IPS-18c (cell line): ENCODE measurements at regions not wholly inside any gene's neighbourhood (a gene's known extent, or its start where the extent isn't known, plus 50 kb on each side); places are given as distances from the start of the nearest gene placed in this dataset.

Experiments used
- H3K4me3 ChIP-seq: 2 replicates; pipeline ENCODE4 v1.7.0; 2013; ENCODE audit warnings: low read depth, mild to moderate bottlenecking, low read length, moderate library complexity; ENCODE audit not compliant: insufficient read depth
- H3K9me3 ChIP-seq: one replicate; pipeline ENCODE4 v1.6.1; 2013; ENCODE audit warnings: mild to moderate bottlenecking, low read length, moderate library complexity; ENCODE audit not compliant: control insufficient read depth, insufficient read depth

DNA sequence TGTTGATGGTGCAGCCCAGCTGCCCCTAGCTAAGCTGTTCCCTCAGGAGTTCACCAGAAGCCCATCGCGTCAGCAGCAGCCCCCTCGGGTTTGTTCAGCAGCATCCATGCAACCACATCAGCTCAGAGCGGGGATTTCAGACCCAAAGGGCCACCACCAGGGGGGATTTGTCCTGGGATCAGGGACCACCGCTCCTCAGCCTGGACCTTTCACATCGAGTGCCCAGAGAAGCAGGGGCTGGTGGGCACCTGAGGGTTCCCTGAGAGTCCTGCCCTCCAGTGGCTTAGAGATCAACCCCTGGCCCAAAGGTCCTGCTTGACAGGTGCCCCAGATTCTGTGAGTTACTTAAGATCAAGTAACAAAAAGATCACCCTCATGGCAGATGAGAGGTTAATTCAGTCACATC is 65.9 kb upstream of the C14orf180 start:
- no peaks in the 10 kb centered on the region for H3K9me3 ChIP-seq
- no peak overlapping the region for H3K4me3 ChIP-seq

DNA sequence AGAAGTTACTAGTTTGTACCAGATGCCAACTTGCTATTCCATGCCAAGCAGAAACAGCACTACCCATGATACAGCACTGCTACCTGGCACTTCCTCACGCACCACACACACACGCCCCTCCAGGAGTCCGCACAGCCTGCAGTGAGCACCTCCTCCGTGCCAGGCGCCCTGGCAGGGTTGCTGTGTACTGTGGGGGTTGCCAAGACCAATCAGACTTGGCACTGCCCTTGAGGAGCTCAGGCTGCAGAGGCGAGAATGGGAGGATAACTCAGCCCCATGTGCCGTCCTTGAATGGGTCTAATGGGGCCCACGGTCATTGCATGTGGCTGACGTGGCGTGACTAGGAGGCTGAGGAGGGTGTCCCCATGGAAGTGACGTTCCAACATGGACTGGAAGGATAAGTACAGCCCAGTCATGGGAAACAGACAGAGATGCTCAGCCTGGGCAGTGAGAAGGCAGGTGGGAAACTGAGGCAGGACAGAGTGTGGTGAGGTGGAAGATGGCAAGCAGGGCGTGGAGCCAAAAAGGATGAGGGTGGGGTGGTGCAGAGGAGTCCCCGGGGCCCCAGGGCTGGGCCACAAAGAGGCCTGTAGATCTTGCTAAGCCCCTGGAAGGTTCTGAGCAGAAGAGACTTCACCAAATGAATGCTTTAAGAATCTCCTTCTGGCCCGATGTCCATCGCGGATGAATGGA is 65.3 kb upstream of the C14orf180 start:
- H3K9me3 ChIP-seq: no peaks in the 10 kb centered on the region
- H3K4me3 ChIP-seq: no peak overlapping the region

DNA sequence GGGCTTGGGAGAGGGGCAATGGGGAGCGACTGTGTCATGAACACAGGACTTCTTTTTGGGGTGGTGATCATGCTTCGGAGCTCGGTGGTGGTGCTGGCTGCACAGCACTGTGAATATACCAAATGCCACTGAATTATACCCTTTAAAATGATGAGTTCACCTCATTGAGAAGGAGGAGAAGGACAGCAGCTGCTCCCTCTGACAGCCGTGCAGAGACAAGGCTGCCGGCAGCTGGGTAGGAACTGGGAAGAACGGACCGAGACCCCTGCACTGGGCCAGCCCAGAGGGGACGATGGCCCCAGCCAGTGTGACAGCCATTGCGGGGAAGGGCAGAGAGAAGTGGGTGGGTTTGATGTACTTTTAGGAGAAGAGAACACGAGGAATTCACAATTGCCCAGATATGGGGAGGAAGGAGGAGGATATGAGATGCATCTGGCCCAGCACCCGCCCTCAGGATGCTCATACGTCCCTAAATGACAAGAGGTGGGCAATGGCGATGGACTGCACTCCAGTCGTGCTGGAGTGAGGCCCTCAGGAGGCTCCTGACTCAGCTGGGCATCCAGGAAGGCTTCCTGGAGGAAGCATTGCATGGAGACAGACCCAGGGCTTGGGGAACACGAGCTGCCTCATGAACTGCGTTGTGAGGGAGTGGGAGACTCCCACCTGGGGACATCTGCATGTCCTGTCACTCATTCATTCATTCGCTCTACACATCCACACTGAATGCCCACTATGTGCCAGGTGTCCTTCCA is 64.3 kb upstream of the C14orf180 start:
- Histone ChIP-seq H3K4me3 (no peak overlapping the region), H3K9me3 (no peaks in the 10 kb centered on the region)

DNA sequence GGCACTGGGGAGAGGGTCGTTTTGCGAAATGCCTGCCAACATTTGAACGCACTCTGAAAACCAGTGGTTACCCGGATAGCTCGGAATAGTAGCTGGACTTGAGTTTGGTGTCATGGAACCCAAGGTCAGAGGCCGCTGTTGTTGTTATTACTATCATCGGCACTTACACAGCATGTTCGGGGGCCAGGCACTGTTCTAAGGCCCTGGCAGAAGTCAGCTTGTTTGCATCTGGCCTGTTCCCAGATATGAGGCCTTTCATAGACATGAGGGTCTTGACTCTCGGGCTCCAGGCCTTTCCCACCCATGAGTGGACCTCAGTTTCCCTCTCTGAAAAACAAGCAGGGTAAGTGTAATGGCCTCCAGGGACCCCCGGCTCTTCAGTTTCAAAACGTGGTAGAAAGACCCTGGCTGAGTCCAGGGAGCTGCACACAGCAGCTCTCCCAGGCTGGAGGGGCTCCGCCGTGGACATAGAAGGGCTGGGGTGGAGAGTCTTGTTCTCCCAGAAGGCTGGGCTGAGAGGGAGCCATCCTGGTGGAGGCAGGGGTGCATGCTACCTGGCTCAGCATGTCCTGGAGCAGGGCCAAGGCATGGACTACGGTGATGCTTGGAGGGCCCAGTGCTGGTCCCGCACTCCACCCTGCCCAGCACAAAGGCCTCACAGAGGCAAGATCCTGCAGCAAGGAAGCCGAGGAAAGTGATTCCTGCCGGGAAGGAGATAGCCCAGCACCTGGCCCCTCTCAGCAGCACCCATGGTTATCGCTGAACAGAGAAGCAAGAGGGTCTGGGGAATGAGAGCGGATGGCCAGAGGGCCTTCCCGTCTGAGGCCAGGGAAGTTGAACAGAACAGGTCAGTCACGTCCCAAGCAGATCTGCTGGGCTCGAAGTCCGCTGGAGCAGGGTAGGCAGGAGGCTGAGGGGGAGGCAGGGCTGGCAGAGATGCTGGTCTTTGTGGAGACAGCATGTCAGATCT is 63.5 kb upstream of the C14orf180 start:
- peaks cover 2% of the 10 kb centered on the region for H3K9me3 ChIP-seq
- no peak overlapping the region for H3K4me3 ChIP-seq

DNA sequence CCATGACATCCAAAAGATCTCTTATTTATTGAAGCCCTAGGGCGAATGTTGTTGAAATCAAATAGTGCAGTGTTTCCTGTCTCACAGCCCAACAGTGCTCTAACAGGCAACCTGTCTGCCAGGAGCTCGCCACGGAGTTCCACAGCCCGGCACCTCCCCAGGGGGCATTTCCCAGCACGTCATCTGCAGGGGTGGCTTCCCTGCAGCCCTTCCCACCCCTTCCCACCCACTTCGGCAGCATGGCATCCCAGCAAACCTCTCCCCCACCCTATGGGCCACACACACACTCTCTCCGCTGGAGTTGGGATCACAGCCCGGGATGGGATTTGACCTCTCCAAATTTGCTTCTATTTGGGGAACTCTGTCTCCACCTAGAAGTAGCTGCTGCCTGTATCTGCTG is 62.7 kb upstream of the C14orf180 start:
- no peak overlapping the region for H3K4me3 ChIP-seq
- H3K9me3 ChIP-seq: peaks cover 3% of the 10 kb centered on the region

DNA sequence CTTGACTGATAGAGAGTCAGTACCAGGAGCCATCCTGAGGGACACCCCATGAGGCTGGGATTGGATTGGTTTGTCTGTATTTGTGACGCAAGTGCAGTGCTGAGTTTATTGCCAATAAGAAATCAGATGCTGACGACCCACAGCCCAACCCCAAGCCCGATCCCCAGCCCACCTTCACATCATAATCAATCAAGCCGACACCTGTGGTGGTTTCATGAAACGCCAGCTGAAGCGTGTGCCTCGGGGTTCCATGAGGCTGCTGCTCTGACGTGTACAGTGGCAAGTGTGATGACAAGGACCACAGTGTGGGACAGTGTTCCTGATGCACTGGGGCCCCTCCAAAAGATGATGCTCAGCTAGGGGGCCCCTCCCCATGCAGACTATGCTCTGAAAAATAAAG is 62.1 kb upstream of the C14orf180 start:
- Histone ChIP-seq H3K9me3 (peaks cover 3% of the 10 kb centered on the region), H3K4me3 (no peak overlapping the region)

DNA sequence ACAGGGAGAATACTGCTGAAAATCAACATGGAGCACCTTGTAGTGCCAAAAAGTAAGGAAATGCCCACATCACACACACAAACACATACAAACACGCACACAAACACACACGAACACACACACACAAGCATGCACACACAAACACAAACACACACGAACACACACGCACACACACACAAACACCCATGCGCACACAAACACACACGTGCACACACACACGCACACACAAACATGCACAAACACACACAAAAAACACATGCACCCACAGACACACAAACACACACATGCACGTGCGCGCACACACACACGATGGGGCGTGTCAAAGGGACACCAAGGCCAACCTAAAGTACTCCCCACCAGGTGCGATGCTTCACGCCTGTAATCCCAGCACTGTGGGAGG is 61.7 kb upstream of the C14orf180 start:
- peaks cover 3% of the 10 kb centered on the region for H3K9me3 ChIP-seq
- H3K4me3 ChIP-seq: no peak overlapping the region

DNA sequence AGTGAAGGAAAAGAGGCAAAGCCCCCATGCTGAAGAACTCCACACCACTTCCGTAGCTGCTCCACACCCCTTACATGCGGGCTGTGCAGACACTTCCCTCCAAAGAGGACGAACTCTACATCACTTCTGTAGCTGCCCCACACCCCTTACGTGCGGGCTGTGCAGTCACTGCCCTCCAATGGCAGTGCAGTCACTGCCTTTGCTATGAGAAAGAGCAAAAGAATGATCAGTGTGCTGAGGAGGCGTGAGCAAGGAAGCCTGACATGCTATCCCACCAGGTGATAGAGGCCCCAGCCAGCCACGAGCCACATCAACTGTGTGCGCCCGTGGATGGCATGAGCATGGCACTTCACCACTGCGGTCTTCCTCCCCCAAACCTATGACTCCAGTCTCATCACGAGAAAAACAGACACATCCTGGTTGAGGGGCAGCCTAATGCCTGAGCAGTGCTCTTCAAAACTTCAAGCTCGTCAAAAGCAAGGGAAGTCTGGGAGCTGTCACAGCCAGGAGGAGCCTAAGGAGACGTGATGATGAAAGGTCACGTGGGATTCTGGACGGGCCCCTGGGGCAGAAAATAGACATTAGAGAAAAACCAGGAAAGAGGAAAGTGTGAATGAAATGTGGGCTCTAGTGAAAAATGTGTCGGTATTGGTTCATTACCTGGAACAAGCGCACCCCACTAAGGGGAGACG is 60.8 kb upstream of the C14orf180 start:
- peaks cover 3% of the 10 kb centered on the region for H3K9me3 ChIP-seq
- no peak overlapping the region for H3K4me3 ChIP-seq

DNA sequence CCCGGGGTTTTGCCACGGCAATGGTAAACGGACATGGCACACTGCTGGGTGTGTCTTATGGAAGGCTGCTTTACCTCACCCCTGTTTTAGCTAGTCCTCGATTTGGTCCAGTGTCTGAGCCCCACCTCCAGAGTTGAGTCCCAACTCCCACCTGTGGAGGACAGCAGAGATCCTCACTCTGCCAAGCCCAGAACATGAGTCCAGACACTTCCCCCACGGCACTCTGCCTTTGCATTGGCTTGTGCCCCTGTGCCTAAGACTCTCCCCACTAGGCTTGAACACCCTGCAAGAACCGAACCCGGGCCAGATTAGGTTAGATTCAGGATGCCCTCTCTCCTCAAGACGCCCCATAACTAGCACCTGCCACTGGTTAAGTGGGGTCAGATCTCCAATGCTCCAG is 59.8 kb upstream of the C14orf180 start:
- H3K9me3 ChIP-seq: peaks cover 5% of the 10 kb centered on the region
- no peak overlapping the region for H3K4me3 ChIP-seq

DNA sequence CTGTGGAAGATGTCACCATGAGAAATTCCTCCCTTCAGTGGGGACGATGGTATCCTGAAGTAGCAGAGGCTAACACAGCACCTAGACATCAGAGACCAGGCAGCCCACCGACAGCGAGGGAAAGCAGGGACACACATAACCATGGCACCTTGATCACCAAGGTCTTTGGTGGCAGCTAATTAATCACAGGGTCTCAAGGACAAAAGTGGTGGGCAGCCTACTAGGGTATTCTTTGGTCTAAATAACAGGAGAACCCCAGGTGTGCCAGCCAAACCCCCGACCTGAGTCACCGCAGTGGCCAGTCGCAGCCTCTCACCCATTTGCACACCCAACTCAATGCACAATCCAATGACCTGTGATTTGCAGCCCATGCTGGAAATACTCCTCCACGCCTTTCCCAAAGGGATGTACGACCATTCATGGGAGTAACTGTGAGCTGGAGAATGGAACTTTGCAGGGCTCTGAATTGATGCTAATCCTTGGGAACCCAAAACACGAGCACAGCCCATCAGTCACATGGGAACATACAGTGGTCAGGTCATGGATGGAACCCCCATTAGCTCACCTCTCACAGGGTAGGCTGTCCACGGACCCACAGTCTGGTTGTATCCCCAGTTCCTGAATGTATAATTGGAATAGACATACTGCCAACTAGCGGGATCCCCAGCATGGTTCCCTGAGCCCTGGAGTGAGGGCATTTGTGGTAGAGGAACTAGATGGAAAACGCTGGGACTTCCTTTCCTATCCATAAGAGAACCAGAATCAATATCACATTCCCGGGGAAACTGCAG is 58.7 kb upstream of the C14orf180 start:
- Histone ChIP-seq H3K9me3 (peaks cover 8% of the 10 kb centered on the region), H3K4me3 (no peak overlapping the region)

DNA sequence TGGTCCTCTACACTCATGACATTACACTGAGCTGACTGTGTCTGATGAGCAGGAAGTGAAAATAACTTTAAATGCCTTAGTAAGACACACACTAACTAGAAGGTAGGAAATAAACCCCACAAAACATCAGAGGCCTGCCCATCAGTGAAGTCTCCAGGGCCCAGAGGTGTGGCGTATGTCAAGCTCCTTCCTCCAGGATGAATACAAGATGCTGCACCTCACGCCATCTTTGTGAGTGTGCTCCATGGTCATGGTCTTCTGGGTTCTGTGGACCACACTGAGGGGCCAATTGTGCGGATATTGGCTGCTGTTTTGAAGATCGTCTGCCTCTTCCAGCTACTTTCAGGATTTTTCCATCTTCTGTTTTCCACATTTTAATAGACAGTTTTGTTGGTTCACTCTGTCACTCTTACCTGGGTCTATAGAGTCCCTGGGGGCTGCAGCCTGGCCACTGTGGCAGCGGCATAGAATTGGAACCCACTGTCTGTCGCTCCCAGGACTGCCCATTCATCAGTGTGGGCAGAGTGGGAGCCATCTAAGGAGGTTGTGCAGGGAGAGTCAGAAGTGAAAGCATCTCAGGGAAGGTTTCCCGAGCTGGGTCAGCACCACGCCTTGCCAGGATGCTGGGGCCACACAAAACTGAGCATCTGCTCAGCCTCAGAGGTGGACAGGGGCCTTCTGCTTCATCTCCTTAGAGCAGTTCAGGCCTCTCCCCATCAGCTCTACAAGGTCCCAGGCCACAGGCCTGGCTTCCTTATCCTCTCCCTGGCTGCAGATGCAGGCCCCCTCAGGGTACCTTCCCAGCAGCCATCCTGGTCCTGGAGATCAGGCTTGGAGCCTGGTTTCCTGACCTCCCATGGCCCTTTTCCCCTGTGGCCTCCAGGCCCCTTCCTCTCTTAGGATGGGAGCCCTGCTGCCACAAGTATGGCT is 57.5 kb upstream of the C14orf180 start:
- Histone ChIP-seq H3K4me3 (no peak overlapping the region), H3K9me3 (peaks cover 8% of the 10 kb centered on the region)

DNA sequence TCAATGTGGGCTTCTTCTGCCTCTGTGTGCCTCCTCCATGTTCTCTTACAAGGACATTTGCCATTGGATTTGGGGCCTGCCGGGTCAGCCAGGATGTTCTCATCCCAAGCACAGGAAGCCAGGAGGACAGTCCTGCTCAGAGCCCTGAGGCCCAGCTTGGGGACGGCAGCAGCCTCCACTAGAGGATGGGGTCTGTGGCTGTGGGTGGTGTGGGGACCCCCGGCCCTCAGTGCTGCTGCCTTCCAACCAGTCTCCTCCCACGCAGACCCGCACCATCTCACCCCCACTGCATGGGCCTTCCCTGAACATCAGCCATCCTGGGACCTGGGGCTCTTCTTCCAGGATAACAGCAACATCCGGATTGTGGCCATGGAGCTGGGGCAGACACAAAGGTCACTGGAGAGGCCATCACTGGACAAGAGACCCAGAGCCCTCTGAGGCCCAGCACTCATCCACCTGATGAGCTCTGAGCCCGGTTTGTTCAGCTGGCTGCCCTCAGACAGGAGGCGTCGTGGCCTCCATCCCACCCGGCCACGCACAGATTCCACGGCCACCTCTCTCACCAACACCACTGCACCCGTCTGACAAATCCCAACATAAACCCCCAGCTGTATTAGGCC is 56.5 kb upstream of the C14orf180 start:
- no peak overlapping the region for H3K4me3 ChIP-seq

DNA sequence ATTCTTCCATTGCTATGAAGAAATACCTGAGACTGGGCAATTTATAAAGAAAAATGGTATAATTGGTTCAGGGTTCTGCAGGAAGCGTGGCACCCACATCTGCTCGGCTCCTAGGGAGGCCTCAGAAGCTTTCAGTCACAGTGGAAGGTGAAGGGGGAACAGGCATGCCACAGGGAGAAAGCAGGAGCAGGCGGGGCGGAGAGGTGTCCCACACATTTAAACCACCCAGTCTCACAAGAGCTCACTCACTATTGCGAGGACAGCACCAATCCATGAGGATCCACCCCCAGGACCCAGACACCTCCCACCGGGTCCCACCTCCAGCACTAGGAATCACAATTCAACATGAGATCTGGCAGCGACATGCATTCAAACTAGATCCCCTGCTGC is 56.0 kb upstream of the C14orf180 start:
- Histone ChIP-seq H3K4me3 (no peak overlapping the region), H3K9me3 (peaks cover 8% of the 10 kb centered on the region)

More for the DNA sequence above, 56.5 kb upstream of the C14orf180 start:
- peaks cover 8% of the 10 kb centered on the region for H3K9me3 ChIP-seq

DNA sequence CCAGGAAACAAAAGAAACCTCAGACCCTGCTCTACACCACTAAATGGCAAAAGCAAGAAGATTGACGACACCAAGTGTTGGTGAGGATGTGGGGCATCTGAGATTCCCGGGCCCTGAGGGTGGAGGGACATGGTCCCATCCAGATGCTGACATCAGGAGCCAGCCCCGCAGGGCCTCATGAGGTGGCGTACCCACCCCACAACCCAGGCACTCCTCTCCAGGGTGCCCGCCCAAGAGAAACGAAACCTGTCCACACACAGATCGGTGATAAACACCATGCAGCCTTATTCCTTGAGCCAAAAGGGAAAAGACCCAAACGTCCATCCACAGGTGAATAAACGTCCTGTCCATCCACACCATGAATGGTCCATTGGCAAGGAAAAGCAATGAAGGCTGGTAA is 54.8 kb upstream of the C14orf180 start:
- peaks cover 8% of the 10 kb centered on the region for H3K9me3 ChIP-seq

More for the DNA sequence above, 54.8 kb upstream of the C14orf180 start:
- no peak overlapping the region for H3K4me3 ChIP-seq
